A549 (cell line): ENCODE measurements at regions not wholly inside any gene's neighbourhood (a gene's known extent, or its start where the extent isn't known, plus 50 kb on each side); places are given as distances from the start of the nearest gene placed in this dataset.

Experiments
- BHLHE40 ChIP-seq: IDR thresholded peaks from 2 replicates; pipeline ENCODE4 v1.6.1; 2012; ENCODE audit warnings: low read depth, low read length, inconsistent platforms
- MAZ ChIP-seq: fragments of 150-350 bp; IDR thresholded peaks from 2 replicates; pipeline ENCODE4 v1.6.1; 2014; ENCODE audit warnings: antibody characterized with exemption, low read depth, low read length, borderline replicate concordance
- PHF8 ChIP-seq: fragments of 200-600 bp; sonication (generic); IDR thresholded peaks from 2 replicates; pipeline ENCODE4 v1.6.1; 2016; ENCODE audit warnings: low read depth, mild to moderate bottlenecking, antibody characterized with exemption, moderate library complexity, borderline replicate concordance
- POLR2A ChIP-seq: IDR thresholded peaks from 2 replicates; pipeline ENCODE4 v1.6.1; 2012; ENCODE audit warnings: mild to moderate bottlenecking, low read length
- RFX5 ChIP-seq: fragments of 450-650 bp; IDR thresholded peaks from 2 replicates; pipeline ENCODE4 v1.7.1; 2014; ENCODE audit warnings: antibody characterized with exemption, mild to moderate bottlenecking, moderate library complexity
- SMC3 ChIP-seq: fragments of >200 bp; sonication (Bioruptor Twin); formaldehyde crosslinking; IDR thresholded peaks from 3 replicates; pipeline ENCODE4 v1.6.1; 2018; ENCODE audit warnings: inconsistent platforms
- TFCP2L1 ChIP-seq: fragments of 250-450 bp; sonication (Bioruptor Pico); IDR thresholded peaks from 2 replicates; pipeline ENCODE4 v1.5.0; 2021; ENCODE audit warnings: mild to moderate bottlenecking
- TF ChIP-seq, protein P1 (sequence below): fragments of >200 bp; sonication (Bioruptor Twin); formaldehyde crosslinking; IDR thresholded peaks from 3 replicates; pipeline ENCODE4 v1.5.1; 2016
- TF ChIP-seq, protein P2 (sequence below): IDR thresholded peaks from 2 replicates; pipeline ENCODE4 v1.6.1; 2012
- TF ChIP-seq, protein P3 (sequence below): fragments of 200-600 bp; sonication (generic); IDR thresholded peaks from 2 replicates; pipeline ENCODE4 v1.6.1; 2016; ENCODE audit warnings: antibody characterized with exemption, mild to moderate bottlenecking, moderate library complexity

DNA sequence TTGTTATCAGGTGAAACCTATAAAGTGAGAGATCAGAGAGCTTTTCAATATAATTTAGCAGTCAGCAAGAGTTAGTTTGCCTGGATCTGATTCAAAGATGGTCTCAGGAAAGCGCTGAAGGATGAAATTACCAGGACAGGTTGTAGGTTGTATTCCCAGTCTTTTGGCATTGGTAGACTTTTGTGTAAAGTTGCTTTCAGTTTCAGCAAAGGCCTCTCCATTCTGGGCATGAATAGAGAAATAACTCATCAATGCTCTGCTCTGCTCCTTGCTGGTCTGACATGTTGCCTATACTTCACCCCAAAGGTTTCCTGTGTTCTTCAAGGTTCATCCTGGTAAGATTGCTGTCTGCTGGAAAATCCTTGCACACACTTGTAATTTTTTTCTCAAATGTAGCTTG is 714.8 kb downstream of the EPM2A start:
- TF ChIP-seq MAZ (no peak), RFX5 (no peak), BHLHE40 (no peak), PHF8 (no peak), POLR2A (no peak), SMC3 (no peak), TFCP2L1 (no peak)
- TF ChIP-seq, protein P1, sequence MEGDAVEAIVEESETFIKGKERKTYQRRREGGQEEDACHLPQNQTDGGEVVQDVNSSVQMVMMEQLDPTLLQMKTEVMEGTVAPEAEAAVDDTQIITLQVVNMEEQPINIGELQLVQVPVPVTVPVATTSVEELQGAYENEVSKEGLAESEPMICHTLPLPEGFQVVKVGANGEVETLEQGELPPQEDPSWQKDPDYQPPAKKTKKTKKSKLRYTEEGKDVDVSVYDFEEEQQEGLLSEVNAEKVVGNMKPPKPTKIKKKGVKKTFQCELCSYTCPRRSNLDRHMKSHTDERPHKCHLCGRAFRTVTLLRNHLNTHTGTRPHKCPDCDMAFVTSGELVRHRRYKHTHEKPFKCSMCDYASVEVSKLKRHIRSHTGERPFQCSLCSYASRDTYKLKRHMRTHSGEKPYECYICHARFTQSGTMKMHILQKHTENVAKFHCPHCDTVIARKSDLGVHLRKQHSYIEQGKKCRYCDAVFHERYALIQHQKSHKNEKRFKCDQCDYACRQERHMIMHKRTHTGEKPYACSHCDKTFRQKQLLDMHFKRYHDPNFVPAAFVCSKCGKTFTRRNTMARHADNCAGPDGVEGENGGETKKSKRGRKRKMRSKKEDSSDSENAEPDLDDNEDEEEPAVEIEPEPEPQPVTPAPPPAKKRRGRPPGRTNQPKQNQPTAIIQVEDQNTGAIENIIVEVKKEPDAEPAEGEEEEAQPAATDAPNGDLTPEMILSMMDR: no peak
- TF ChIP-seq, protein P2, sequence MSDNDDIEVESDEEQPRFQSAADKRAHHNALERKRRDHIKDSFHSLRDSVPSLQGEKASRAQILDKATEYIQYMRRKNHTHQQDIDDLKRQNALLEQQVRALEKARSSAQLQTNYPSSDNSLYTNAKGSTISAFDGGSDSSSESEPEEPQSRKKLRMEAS: no peak
- TF ChIP-seq, protein P3, sequence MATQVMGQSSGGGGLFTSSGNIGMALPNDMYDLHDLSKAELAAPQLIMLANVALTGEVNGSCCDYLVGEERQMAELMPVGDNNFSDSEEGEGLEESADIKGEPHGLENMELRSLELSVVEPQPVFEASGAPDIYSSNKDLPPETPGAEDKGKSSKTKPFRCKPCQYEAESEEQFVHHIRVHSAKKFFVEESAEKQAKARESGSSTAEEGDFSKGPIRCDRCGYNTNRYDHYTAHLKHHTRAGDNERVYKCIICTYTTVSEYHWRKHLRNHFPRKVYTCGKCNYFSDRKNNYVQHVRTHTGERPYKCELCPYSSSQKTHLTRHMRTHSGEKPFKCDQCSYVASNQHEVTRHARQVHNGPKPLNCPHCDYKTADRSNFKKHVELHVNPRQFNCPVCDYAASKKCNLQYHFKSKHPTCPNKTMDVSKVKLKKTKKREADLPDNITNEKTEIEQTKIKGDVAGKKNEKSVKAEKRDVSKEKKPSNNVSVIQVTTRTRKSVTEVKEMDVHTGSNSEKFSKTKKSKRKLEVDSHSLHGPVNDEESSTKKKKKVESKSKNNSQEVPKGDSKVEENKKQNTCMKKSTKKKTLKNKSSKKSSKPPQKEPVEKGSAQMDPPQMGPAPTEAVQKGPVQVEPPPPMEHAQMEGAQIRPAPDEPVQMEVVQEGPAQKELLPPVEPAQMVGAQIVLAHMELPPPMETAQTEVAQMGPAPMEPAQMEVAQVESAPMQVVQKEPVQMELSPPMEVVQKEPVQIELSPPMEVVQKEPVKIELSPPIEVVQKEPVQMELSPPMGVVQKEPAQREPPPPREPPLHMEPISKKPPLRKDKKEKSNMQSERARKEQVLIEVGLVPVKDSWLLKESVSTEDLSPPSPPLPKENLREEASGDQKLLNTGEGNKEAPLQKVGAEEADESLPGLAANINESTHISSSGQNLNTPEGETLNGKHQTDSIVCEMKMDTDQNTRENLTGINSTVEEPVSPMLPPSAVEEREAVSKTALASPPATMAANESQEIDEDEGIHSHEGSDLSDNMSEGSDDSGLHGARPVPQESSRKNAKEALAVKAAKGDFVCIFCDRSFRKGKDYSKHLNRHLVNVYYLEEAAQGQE: no peak
